ENCODE measurements at regions not wholly inside any gene's neighbourhood (a gene's known extent, or its start where the extent isn't known, plus 50 kb on each side); places are given as distances from the start of the nearest gene placed in this dataset.

DNA sequence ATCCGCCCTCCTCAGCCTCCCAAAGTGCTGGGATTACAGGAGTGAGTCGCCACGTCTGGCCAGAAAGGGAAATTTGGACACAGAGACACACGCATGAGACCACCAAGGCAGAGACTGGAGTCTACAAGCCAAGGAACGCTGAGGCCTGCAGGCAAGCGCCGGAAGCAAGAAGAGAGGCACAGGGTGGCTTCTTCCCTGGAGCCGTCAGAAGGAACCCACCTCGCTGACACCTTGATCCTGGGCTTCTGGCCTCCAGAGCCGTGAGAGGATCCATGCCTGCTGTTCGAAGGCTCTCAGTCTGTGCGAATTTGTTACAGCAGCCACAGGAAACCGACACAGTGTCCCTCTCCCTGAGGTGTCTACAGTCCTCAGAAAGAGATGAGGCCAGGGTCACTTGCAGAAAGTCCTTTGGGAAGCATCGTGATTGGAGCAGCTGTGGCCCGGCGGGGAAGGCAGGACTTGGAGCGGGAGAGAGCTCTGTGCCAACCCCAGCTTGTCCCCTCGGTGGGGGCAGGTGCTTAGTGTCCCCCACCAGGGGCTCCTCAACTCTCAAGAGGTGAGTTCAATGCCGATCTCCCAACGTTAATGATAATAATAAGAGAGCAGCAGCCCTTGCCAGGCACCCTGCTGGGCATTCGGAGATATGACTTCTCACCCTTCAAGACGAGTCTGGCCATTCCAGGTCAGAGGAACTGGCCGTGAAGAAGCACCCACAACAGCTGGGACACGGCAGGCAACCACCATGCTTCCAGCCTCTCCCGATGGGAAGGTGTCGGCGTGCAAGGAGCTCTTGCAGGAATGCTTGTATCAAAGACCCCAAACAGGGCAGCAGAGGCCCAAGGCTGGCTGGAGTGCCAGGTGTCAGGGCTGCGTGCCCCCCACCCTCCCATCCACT lies 68.4 kb upstream of the TNRC6C start (continued):
- TF ChIP-seq ZNF555 (tag by site-specific recombination; conservative IDR thresholded peaks at IDR 0.05), result no peak

DNA sequence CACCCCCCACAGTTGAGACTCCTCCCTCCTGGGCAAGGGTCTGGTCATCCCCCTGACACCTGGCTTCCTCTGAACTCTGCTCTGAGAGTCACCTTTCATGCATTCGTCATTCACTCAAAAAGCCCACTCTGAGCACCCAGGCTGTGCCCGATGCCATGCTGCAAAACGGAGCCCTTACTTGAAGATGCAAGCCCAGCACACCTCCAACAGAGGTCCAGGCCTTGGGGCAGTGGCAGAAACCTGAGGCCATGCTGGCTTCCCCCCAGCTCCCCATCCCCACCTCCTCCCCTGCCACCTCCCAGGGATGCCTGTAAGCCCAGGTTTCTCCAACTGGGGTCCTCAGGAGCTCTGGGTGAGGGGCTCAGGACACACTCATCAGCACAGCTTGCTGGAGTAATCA lies 67.7 kb upstream of the TNRC6C start:
- POLR2A ChIA-PET, result no interaction called here
- TF ChIP-seq HOXC10 (CRISPR knock-in tag; IDR thresholded peaks at IDR 0.05), result no peak
- no peak for TF ChIP-seq ZNF658 (tag by site-specific recombination; IDR thresholded peaks at IDR 0.05)
- no peak for TF ChIP-seq ZNF792 (tag by site-specific recombination; IDR thresholded peaks at IDR 0.05)
- TF ChIP-seq, protein P1, sequence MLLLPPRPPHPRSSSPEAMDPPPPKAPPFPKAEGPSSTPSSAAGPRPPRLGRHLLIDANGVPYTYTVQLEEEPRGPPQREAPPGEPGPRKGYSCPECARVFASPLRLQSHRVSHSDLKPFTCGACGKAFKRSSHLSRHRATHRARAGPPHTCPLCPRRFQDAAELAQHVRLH (tag by site-specific recombination; IDR thresholded peaks at IDR 0.05), result no peak
- TF ChIP-seq ZNF777 (tag by site-specific recombination; IDR thresholded peaks at IDR 0.05; ENCODE audit: borderline replicate concordance), result no peak
- no peak for TF ChIP-seq ZNF292 (tag by site-specific recombination; IDR thresholded peaks at IDR 0.05; ENCODE audit: borderline replicate concordance, low read depth)
- TF ChIP-seq BCL11B (tag by site-specific recombination; IDR thresholded peaks at IDR 0.05; ENCODE audit: low read depth), result no peak
- TF ChIP-seq, protein P2, sequence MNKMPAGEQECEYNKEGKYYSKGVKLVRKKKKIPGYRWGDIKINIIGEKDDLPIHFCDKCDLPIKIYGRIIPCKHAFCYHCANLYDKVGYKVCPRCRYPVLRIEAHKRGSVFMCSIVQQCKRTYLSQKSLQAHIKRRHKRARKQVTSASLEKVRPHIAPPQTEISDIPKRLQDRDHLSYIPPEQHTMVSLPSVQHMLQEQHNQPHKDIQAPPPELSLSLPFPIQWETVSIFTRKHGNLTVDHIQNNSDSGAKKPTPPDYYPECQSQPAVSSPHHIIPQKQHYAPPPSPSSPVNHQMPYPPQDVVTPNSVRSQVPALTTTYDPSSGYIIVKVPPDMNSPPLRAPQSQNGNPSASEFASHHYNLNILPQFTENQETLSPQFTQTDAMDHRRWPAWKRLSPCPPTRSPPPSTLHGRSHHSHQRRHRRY (tag by site-specific recombination; IDR thresholded peaks at IDR 0.05), result no peak
- TF ChIP-seq, protein P3, sequence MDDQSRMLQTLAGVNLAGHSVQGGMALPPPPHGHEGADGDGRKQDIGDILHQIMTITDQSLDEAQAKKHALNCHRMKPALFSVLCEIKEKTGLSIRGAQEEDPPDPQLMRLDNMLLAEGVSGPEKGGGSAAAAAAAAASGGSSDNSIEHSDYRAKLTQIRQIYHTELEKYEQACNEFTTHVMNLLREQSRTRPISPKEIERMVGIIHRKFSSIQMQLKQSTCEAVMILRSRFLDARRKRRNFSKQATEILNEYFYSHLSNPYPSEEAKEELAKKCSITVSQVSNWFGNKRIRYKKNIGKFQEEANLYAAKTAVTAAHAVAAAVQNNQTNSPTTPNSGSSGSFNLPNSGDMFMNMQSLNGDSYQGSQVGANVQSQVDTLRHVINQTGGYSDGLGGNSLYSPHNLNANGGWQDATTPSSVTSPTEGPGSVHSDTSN (CRISPR knock-in tag; IDR thresholded peaks at IDR 0.05), result no peak
- TF ChIP-seq HOXA7 (CRISPR knock-in tag; IDR thresholded peaks at IDR 0.05; ENCODE audit: borderline replicate concordance), result no peak
- no peak for TF ChIP-seq ZNF549 (tag by site-specific recombination; IDR thresholded peaks at IDR 0.05)
- no peak for TF ChIP-seq SP3 (tag by site-specific recombination; IDR thresholded peaks at IDR 0.05)
- TF ChIP-seq REPIN1 (tag by site-specific recombination; IDR thresholded peaks at IDR 0.05; ENCODE audit: low read depth), result no peak
- no peak for TF ChIP-seq ZNF624 (tag by site-specific recombination; IDR thresholded peaks at IDR 0.05)
- no peak for TF ChIP-seq ZFP3 (tag by site-specific recombination; IDR thresholded peaks at IDR 0.05; ENCODE audit: low read depth)
- TF ChIP-seq ZNF561 (tag by site-specific recombination; IDR thresholded peaks at IDR 0.05; ENCODE audit: borderline replicate concordance), result no peak
- no peak for TF ChIP-seq ZSCAN23 (tag by site-specific recombination; IDR thresholded peaks at IDR 0.05)
- no peak for TF ChIP-seq ZNF221 (tag by site-specific recombination; IDR thresholded peaks at IDR 0.05; ENCODE audit: borderline replicate concordance)
- no peak for TF ChIP-seq ZNF341 (tag by site-specific recombination; IDR thresholded peaks at IDR 0.05; ENCODE audit: low read depth)
- no peak overlapping the region for H3K27ac ChIP-seq (ENCODE audit: extremely low read depth, low read depth, low read length)
- no peaks in the 10 kb centered on the region for H3K36me3 ChIP-seq (ENCODE audit: control insufficient read depth in 2 of 2, insufficient read depth in 1 of 2, low read length in 2 of 2)
- no peak overlapping the region for H3K4me3 ChIP-seq (ENCODE audit: low read depth, low read length)
- H3K9me3 ChIP-seq (ENCODE audit: control insufficient read depth, insufficient read depth, low read depth, low read length), result no peaks in the 10 kb centered on the region
- 0 out of 2 replicates have a peak, but pooled peaks cover 5% of the 10 kb centered on the region for H3K4me1 ChIP-seq (ENCODE audit: control insufficient read depth, insufficient read depth, low read length)
- CTCF ChIA-PET, result no interaction called here

DNA sequence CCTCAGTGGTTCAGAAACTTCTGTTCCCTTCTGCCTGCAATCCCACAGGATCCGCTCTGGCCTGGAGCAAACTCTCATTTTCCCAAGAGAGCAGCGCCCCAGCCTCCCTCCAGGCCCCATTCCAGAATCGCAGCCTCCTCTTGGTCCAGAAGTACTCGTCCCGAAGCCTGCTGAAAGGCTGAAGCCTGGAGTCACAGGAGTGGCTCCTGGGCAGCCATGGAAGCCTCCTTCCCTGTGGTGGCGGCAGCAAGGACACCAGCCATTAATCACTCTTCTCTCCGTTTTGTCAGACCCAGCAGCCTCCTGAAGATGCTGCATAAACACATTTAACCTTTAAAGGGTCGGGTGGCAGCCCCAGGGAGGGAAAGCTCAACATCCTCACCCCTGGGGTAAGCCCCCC lies 66.9 kb upstream of the TNRC6C start:
- ChIA-PET POLR2A (no interaction called here), CTCF (interaction anchor here (0.6 to 1.6 kb wide), 3 partner anchors 23 to 56 kb away, joined by 4 to 7 read pairs (median 5); no protein-coding TSS in a partner anchor)
- no peak overlapping the region for H3K4me3 ChIP-seq (ENCODE audit: low read depth, low read length)
- H3K27ac ChIP-seq (ENCODE audit: extremely low read depth, low read depth, low read length), result no peak overlapping the region
- H3K9me3 ChIP-seq (ENCODE audit: control insufficient read depth, insufficient read depth, low read depth, low read length), result no peaks in the 10 kb centered on the region
- H3K4me1 ChIP-seq (ENCODE audit: control insufficient read depth, insufficient read depth, low read length), result 0 out of 2 replicates have a peak, but pooled peaks cover 5% of the 10 kb centered on the region
- no peaks in the 10 kb centered on the region for H3K36me3 ChIP-seq (ENCODE audit: control insufficient read depth in 2 of 2, insufficient read depth in 1 of 2, low read length in 2 of 2)
- peak; percentile 41; the same call in 1 of the 2 replicates for TF ChIP-seq ZIC2 (tag by site-specific recombination; IDR thresholded peaks at IDR 0.05)
- no peak for TF ChIP-seq ZNF48 (tag by site-specific recombination; IDR thresholded peaks at IDR 0.05)
